GM21360 (cell line): ENCODE measurements at regions not wholly inside any gene's neighbourhood (a gene's known extent, or its start where the extent isn't known, plus 50 kb on each side); places are given as distances from the start of the nearest gene placed in this dataset.

Source experiments
- ATAC-seq: cut with Tn5 transposase; IDR thresholded peaks from one replicate; pipeline ENCODE4 v1.9.1; 2021; ENCODE audit warnings: mild to moderate bottlenecking, moderate library complexity; ENCODE audit not compliant: unreplicated experiment

- ATAC-seq = no peak
These were observed 70.1 kb upstream of the VRK1 start for GRCh38 chr14:96727073-96727472.

GRCh38 chr14:96727491-96727890 is 69.7 kb upstream of the VRK1 start:
- no peak for ATAC-seq

- no peak for ATAC-seq
These were observed 69.0 kb upstream of the VRK1 start for GRCh38 chr14:96727980-96728717.

GRCh38 chr14:96729889-96730288 is 67.3 kb upstream of the VRK1 start:
- no peak for ATAC-seq

GRCh38 chr14:96730386-96730785 is 66.8 kb upstream of the VRK1 start:
- ATAC-seq = no peak

GRCh38 chr14:96734076-96734622 is 63.0 kb upstream of the VRK1 start:
- ATAC-seq = no peak

- no peak for ATAC-seq
These were observed 61.7 kb upstream of the VRK1 start for GRCh38 chr14:96735526-96735925.

GRCh38 chr14:96736439-96736838 is 60.7 kb upstream of the VRK1 start:
- no peak for ATAC-seq

- no peak for ATAC-seq
These were observed 59.3 kb upstream of the VRK1 start for GRCh38 chr14:96737881-96738280.

- no peak for ATAC-seq
These were observed 57.8 kb upstream of the VRK1 start for GRCh38 chr14:96739200-96739910.

GRCh38 chr14:96741151-96741977 is 55.8 kb upstream of the VRK1 start:
- ATAC-seq = peak; percentile 80

GRCh38 chr14:96744262-96744661 is 52.9 kb upstream of the VRK1 start:
- ATAC-seq = no peak

GRCh38 chr14:96745500-96746051 is 51.6 kb upstream of the VRK1 start:
- no peak for ATAC-seq

GRCh38 chr14:96746101-96746500 is 51.1 kb upstream of the VRK1 start:
- ATAC-seq = no peak

- no peak for ATAC-seq
These were observed 50.2 kb upstream of the VRK1 start for GRCh38 chr14:96747006-96747405.
